Thoracic aorta (tissue), 2 donors: ENCODE measurements at regions not wholly inside any gene's neighbourhood (a gene's known extent, or its start where the extent isn't known, plus 50 kb on each side); places are given as distances from the start of the nearest gene placed in this dataset.

Experiments
- ATAC-seq: fragments of 150-250 bp; one replicate; pipeline ENCODE4 v1.8.0; 2017; ENCODE audit warnings: low read depth; ENCODE audit not compliant: insufficient number of reproducible peaks, low FRiP score
- DNase-seq: peaks from one replicate; pipeline ENCODE4 v3.0.0-alpha.2; 2020; ENCODE audit warnings: low spot score
- H3K27ac ChIP-seq, 2 donors: fragments of 200-600 bp; sonication (generic); 1 replicate in 1 of 2; 2 replicates in 1 of 2; pipeline ENCODE4 v1.5.1; 2016; ENCODE audit warnings: mild to moderate bottlenecking in 2 of 2, moderate library complexity in 2 of 2
- H3K27me3 ChIP-seq: fragments of 200-600 bp; sonication (generic); replicated peaks from 2 replicates; pipeline ENCODE4 v1.6.0; 2016; ENCODE audit warnings: mild to moderate bottlenecking; ENCODE audit not compliant: insufficient read depth
- H3K36me3 ChIP-seq: fragments of 200-600 bp; sonication (generic); one replicate; pipeline ENCODE4 v1.5.1; 2016
- H3K4me1 ChIP-seq, 2 donors: fragments of 200-600 bp; sonication (generic); 1 replicate in 1 of 2; 2 replicates in 1 of 2; pipeline versions ENCODE4 v1.5.1 to v1.6.0; 2016; ENCODE audit warnings: low read depth in 2 of 2, mild to moderate bottlenecking in 1 of 2; ENCODE audit not compliant: control insufficient read depth in 1 of 2
- H3K4me3 ChIP-seq: fragments of 200-600 bp; sonication (generic); 2 replicates; pipeline ENCODE4 v1.5.1; 2016; ENCODE audit warnings: mild to moderate bottlenecking
- H3K9me3 ChIP-seq: fragments of 200-600 bp; sonication (generic); 2 replicates; pipeline ENCODE4 v1.5.1; 2016
- CTCF ChIP-seq: fragments of 200-600 bp; sonication (generic); IDR thresholded peaks from one replicate; pipeline ENCODE4 v1.5.1; 2019; ENCODE audit warnings: antibody characterized with exemption

GRCh38 chr18:8966821-8967220, 135.7 kb upstream of the NDUFV2 start:
- Histone ChIP-seq H3K9me3 (no peaks in the 10 kb centered on the region), H3K27me3 (no peaks in the 10 kb centered on the region), H3K36me3 (no peaks in the 10 kb centered on the region), H3K4me1 (no peaks in the 10 kb centered on the region), H3K4me3 (no peak overlapping the region), H3K27ac (no peak overlapping the region)
- DNase-seq (no peak), ATAC-seq (no peak)
- no peak for TF ChIP-seq CTCF

GRCh38 chr18:8967573-8967972, 134.9 kb upstream of the NDUFV2 start:
- Histone ChIP-seq H3K36me3 (no peaks in the 10 kb centered on the region), H3K4me1 (no peaks in the 10 kb centered on the region), H3K27me3 (no peaks in the 10 kb centered on the region), H3K27ac (no peak overlapping the region), H3K4me3 (no peak overlapping the region), H3K9me3 (no peaks in the 10 kb centered on the region)
- TF ChIP-seq CTCF, result no peak
- DNase-seq (no peak), ATAC-seq (no peak)

GRCh38 chr18:8969639-8970390, 132.7 kb upstream of the NDUFV2 start:
- Histone ChIP-seq H3K27ac (no peak overlapping the region), H3K27me3 (no peaks in the 10 kb centered on the region), H3K9me3 (no peaks in the 10 kb centered on the region), H3K36me3 (no peaks in the 10 kb centered on the region), H3K4me1 (no peaks in the 10 kb centered on the region), H3K4me3 (no peak overlapping the region)
- ATAC-seq, result no peak
- no peak for DNase-seq
- TF ChIP-seq CTCF, result no peak

GRCh38 chr18:8970843-8971242, 131.7 kb upstream of the NDUFV2 start:
- DNase-seq (no peak), ATAC-seq (no peak)
- H3K27ac ChIP-seq, result no peak overlapping the region
- H3K27me3 ChIP-seq, result no peaks in the 10 kb centered on the region
- H3K9me3 ChIP-seq, result no peaks in the 10 kb centered on the region
- no peak for TF ChIP-seq CTCF
- no peaks in the 10 kb centered on the region for H3K4me1 ChIP-seq
- H3K4me3 ChIP-seq, result no peak overlapping the region
- no peaks in the 10 kb centered on the region for H3K36me3 ChIP-seq

GRCh38 chr18:8972116-8972515, 130.4 kb upstream of the NDUFV2 start:
- ATAC-seq (no peak), DNase-seq (no peak)
- no peak overlapping the region for H3K27ac ChIP-seq
- H3K9me3 ChIP-seq, result no peaks in the 10 kb centered on the region
- H3K4me3 ChIP-seq, result no peak overlapping the region
- H3K27me3 ChIP-seq, result no peaks in the 10 kb centered on the region
- no peaks in the 10 kb centered on the region for H3K4me1 ChIP-seq
- no peaks in the 10 kb centered on the region for H3K36me3 ChIP-seq
- no peak for TF ChIP-seq CTCF
